Stomach (tissue), 4 donors: ENCODE measurements at regions not wholly inside any gene's neighbourhood (a gene's known extent, or its start where the extent isn't known, plus 50 kb on each side); places are given as distances from the start of the nearest gene placed in this dataset.
A peak's percentile ranks its signal among the peaks of the same experiment; 100 is the strongest.

Experiments used
- POLR2A ChIP-seq, 4 donors: fragments of 450-650 bp; IDR thresholded peaks; one replicate each; pipeline ENCODE4 v1.6.1; 2016; ENCODE audit warnings: antibody characterized with exemption in 4 of 4, control low read depth in 2 of 4, mild to moderate bottlenecking in 1 of 4, moderate library complexity in 1 of 4
- POLR2AphosphoS5 ChIP-seq, 3 donors: sonication (generic); formaldehyde crosslinking; IDR thresholded peaks; one replicate each; pipeline ENCODE4 v1.6.1; 2016; ENCODE audit warnings: antibody characterized with exemption in 3 of 3
- TF ChIP-seq, protein P1 (sequence below), 7 experiments: fragments of 450-650 bp in 4 of 7; fragments of 200-600 bp in 3 of 7; sonication (generic) in 3 of 7; IDR thresholded peaks; one replicate each; pipeline ENCODE4 v1.5.1; 2016 to 2019; ENCODE audit warnings: antibody characterized with exemption in 7 of 7, control low read depth in 2 of 7, mild to moderate bottlenecking in 1 of 7

GRCh38 chr18:24543795-24544498 is 83.5 kb downstream of the HRH4 start:
- TF ChIP-seq POLR2AphosphoS5 (IDR thresholded peaks at IDR 0.05) (no peak), POLR2A (IDR thresholded peaks at IDR 0.05) (no peak)
- TF ChIP-seq, protein P1, sequence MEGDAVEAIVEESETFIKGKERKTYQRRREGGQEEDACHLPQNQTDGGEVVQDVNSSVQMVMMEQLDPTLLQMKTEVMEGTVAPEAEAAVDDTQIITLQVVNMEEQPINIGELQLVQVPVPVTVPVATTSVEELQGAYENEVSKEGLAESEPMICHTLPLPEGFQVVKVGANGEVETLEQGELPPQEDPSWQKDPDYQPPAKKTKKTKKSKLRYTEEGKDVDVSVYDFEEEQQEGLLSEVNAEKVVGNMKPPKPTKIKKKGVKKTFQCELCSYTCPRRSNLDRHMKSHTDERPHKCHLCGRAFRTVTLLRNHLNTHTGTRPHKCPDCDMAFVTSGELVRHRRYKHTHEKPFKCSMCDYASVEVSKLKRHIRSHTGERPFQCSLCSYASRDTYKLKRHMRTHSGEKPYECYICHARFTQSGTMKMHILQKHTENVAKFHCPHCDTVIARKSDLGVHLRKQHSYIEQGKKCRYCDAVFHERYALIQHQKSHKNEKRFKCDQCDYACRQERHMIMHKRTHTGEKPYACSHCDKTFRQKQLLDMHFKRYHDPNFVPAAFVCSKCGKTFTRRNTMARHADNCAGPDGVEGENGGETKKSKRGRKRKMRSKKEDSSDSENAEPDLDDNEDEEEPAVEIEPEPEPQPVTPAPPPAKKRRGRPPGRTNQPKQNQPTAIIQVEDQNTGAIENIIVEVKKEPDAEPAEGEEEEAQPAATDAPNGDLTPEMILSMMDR (IDR thresholded peaks at IDR 0.05): peak in 2 of 7 experiments; percentile 15 to 25
